CD4-positive, alpha-beta memory T cell (primary cell): ENCODE measurements at regions not wholly inside any gene's neighbourhood (a gene's known extent, or its start where the extent isn't known, plus 50 kb on each side); places are given as distances from the start of the nearest gene placed in this dataset.

Experiments
- CTCF ChIA-PET: fragments of 350-600 bp; sonication (Branson Sonifier 250); formaldehyde crosslinking; loops from one replicate; lab custom pipeline; 2021; ENCODE audit warnings: inconsistent platforms; ENCODE audit not compliant: partially characterized antibody; lab: Charles Lee
- POLR2A ChIA-PET: fragments of 350-600 bp; sonication (Branson Sonifier 250); formaldehyde crosslinking; loops from one replicate; lab custom pipeline; 2021; ENCODE audit not compliant: partially characterized antibody; lab: Charles Lee
- DNase-seq, 5 donors: peaks; one replicate each; pipeline versions ENCODE4 v3.0.0 to v3.0.0-alpha.2; 2020 to 2022; ENCODE audit warnings: mixed read lengths in 1 of 5
- H3K27ac ChIP-seq: one replicate; pipeline ENCODE4 v1.7.0; 2013; ENCODE audit warnings: low read depth, low read length
- H3K27me3 ChIP-seq: 2 replicates; pipeline ENCODE4 v1.7.0; 2013; ENCODE audit warnings: mild to moderate bottlenecking, low read length, moderate library complexity; ENCODE audit not compliant: insufficient read depth
- H3K36me3 ChIP-seq: 2 replicates; pipeline ENCODE4 v1.7.0; 2013; ENCODE audit warnings: mild to moderate bottlenecking, low read length, moderate library complexity; ENCODE audit not compliant: insufficient read depth
- H3K4me1 ChIP-seq: 2 replicates; pipeline ENCODE4 v1.7.0; 2013; ENCODE audit warnings: mild to moderate bottlenecking, low read length, moderate library complexity; ENCODE audit not compliant: insufficient read depth
- H3K4me3 ChIP-seq, 2 donors: one replicate each; pipeline ENCODE4 v1.7.0; 2013; ENCODE audit warnings: low read length in 2 of 2, mild to moderate bottlenecking in 1 of 2
- H3K9me3 ChIP-seq, 2 donors: one replicate each; pipeline ENCODE4 v1.7.0; 2013; ENCODE audit warnings: low read length in 2 of 2, control low read depth in 1 of 2; ENCODE audit not compliant: control insufficient read depth in 1 of 2
- H3K27ac Mint-ChIP-seq, 7 donors: one replicate each; pipeline ENCODE4 v1.8.0; 2020 to 2021; ENCODE audit warnings: mixed read lengths in 7 of 7, mild to moderate bottlenecking in 6 of 7, inconsistent platforms in 3 of 7, moderate library complexity in 3 of 7
- H3K27me3 Mint-ChIP-seq, 2 donors: one replicate each; pipeline ENCODE4 v1.8.0; 2020 to 2021; ENCODE audit warnings: mixed read lengths in 2 of 2
- H3K36me3 Mint-ChIP-seq, 2 donors: one replicate each; pipeline ENCODE4 v1.8.0; 2020 to 2021; ENCODE audit warnings: mixed read lengths in 2 of 2, inconsistent platforms in 1 of 2, mild to moderate bottlenecking in 1 of 2
- H3K4me1 Mint-ChIP-seq, 4 donors: one replicate each; pipeline ENCODE4 v1.8.0; 2020 to 2021; ENCODE audit warnings: mixed read lengths in 4 of 4, mild to moderate bottlenecking in 1 of 4
- H3K4me3 Mint-ChIP-seq, 8 donors: one replicate each; pipeline ENCODE4 v1.8.0; 2020 to 2021; ENCODE audit warnings: mixed read lengths in 8 of 8, mild to moderate bottlenecking in 7 of 8, moderate library complexity in 6 of 8, inconsistent platforms in 3 of 8
- H3K9me3 Mint-ChIP-seq, 8 donors: one replicate each; pipeline ENCODE4 v1.8.0; 2020 to 2021; ENCODE audit warnings: mixed read lengths in 8 of 8, mild to moderate bottlenecking in 5 of 8, inconsistent platforms in 3 of 8, moderate library complexity in 1 of 8
- intact Hi-C: fragments of 100-400 bp; cut with micrococcal nuclease; formaldehyde crosslinking; loops from one replicate; pipeline ENCODE4 v1.15.1; 2023

DNA sequence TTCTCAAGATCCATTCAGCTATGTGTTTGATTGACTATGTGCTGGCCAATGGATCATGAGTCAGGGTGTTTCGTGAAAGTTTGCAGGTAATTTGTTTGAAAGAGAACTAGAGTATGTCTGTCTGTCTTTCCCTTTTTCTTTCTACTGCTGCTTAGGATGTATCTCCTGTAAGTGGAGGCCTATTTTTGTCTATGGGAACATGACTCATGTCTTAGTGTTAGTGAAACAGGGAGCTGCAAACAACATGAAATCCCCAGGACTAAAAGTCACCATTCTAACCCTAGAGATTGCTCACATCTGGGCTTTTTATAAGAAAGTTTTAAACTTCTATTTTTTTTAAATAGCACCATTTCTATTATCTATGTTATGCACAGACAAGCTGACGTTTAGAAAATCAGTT is 333.0 kb downstream of the CCER1 start:
- Histone ChIP-seq H3K27ac (no peak overlapping the region), H3K4me3 (no peak overlapping the region), H3K4me1 (no peaks in the 10 kb centered on the region), H3K9me3 (no peaks in the 10 kb centered on the region), H3K27me3 (no peaks in the 10 kb centered on the region), H3K36me3 (no peaks in the 10 kb centered on the region)
- H3K9me3 Mint-ChIP-seq, result no peaks in the 10 kb centered on the region
- intact Hi-C loops, result no loop called here
- no peak overlapping the region for H3K27ac Mint-ChIP-seq
- DNase-seq, result no peak
- ChIA-PET CTCF (no interaction called here), POLR2A (no interaction called here)
- no peaks in the 10 kb centered on the region for H3K36me3 Mint-ChIP-seq
- no peak overlapping the region for H3K4me3 Mint-ChIP-seq
- no peaks in the 10 kb centered on the region for H3K4me1 Mint-ChIP-seq
- H3K27me3 Mint-ChIP-seq, result no peaks in the 10 kb centered on the region

DNA sequence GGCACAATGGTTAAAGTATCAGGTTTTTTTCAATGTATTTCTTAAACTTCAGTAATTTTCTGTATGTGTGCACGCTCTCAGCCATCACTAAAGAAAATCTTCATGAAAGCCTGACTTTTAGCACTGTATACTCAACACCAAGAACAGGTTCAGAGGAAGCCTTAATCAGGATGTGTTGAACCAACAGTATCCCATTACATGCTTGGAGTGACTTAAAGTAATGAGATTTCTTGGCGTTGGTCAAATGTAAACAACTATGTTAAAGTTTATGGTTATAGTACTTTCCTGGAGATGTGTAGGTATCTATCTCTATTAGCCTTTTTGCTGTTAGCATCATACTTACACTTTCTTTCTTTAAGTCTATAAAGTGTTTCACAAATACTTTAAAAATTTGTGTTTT is 335.0 kb downstream of the CCER1 start:
- Histone ChIP-seq H3K4me1 (no peaks in the 10 kb centered on the region), H3K27ac (no peak overlapping the region), H3K27me3 (no peaks in the 10 kb centered on the region), H3K9me3 (no peaks in the 10 kb centered on the region), H3K36me3 (no peaks in the 10 kb centered on the region), H3K4me3 (no peak overlapping the region)
- POLR2A ChIA-PET, result no interaction called here
- Mint-ChIP-seq H3K36me3 (no peaks in the 10 kb centered on the region), H3K4me3 (no peak overlapping the region), H3K4me1 (no peaks in the 10 kb centered on the region), H3K9me3 (no peaks in the 10 kb centered on the region), H3K27me3 (no peaks in the 10 kb centered on the region), H3K27ac (no peak overlapping the region)
- CTCF ChIA-PET, result no interaction called here
- DNase-seq, result no peak
- intact Hi-C loops, result no loop called here

DNA sequence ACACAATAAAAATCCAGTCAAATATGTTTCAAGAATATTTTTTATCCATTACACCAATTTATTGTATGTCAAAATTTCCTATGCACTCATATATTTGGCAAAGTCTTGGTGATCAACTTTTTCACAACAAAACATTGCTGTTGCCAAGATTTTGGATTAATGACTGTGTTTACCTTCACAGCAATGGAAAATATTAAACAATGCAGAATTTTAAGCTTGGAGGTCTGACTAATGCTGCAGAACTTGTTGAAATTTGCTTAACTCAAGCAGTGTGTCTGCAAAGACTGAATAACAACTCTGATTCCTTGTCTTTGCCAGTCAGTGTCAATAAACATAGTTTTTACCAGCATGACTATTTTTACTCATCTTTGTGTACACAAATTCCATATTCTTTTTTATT is 336.4 kb downstream of the CCER1 start:
- no peak overlapping the region for H3K4me3 ChIP-seq

GRCh38 chr12:90611891-90612290 is 343.1 kb downstream of the CCER1 start:
- no peak overlapping the region for H3K4me3 Mint-ChIP-seq
- CTCF ChIA-PET, result no interaction called here
- peaks cover 0 to 3% (median 0%) of the 10 kb centered on the region in 8 donors for H3K9me3 Mint-ChIP-seq
- DNase-seq, result no peak
- no peak overlapping the region for H3K4me3 ChIP-seq
- POLR2A ChIA-PET, result no interaction called here
- no peak overlapping the region for H3K27ac ChIP-seq
- no peaks in the 10 kb centered on the region for H3K27me3 ChIP-seq
- H3K36me3 Mint-ChIP-seq, result no peaks in the 10 kb centered on the region
- no peaks in the 10 kb centered on the region for H3K9me3 ChIP-seq
- no peaks in the 10 kb centered on the region for H3K27me3 Mint-ChIP-seq
- intact Hi-C loops, result no loop called here
- no peak overlapping the region for H3K27ac Mint-ChIP-seq
- H3K4me1 ChIP-seq, result no peaks in the 10 kb centered on the region
- H3K4me1 Mint-ChIP-seq, result no peaks in the 10 kb centered on the region
- H3K36me3 ChIP-seq, result no peaks in the 10 kb centered on the region

More for the DNA sequence above, 336.4 kb downstream of the CCER1 start:
- H3K27me3 Mint-ChIP-seq, result no peaks in the 10 kb centered on the region
- Histone ChIP-seq H3K4me1 (no peaks in the 10 kb centered on the region), H3K27me3 (no peaks in the 10 kb centered on the region), H3K9me3 (no peaks in the 10 kb centered on the region), H3K27ac (no peak overlapping the region), H3K36me3 (no peaks in the 10 kb centered on the region)
- intact Hi-C loops, result no loop called here
- H3K9me3 Mint-ChIP-seq, result no peaks in the 10 kb centered on the region
- ChIA-PET CTCF (no interaction called here), POLR2A (no interaction called here)
- no peak for DNase-seq
- no peak overlapping the region for H3K27ac Mint-ChIP-seq
- H3K36me3 Mint-ChIP-seq, result no peaks in the 10 kb centered on the region
- no peaks in the 10 kb centered on the region for H3K4me1 Mint-ChIP-seq
- no peak overlapping the region for H3K4me3 Mint-ChIP-seq

- Mint-ChIP-seq H3K4me3 (no peak overlapping the region), H3K4me1 (no peaks in the 10 kb centered on the region), H3K27me3 (no peaks in the 10 kb centered on the region), H3K9me3 (peaks cover 0 to 3% (median 0%) of the 10 kb centered on the region in 8 donors), H3K36me3 (no peaks in the 10 kb centered on the region), H3K27ac (no peak overlapping the region)
- CTCF ChIA-PET, result no interaction called here
- intact Hi-C loops, result no loop called here
- POLR2A ChIA-PET, result no interaction called here
- no peaks in the 10 kb centered on the region for H3K4me1 ChIP-seq
- H3K36me3 ChIP-seq, result no peaks in the 10 kb centered on the region
- no peaks in the 10 kb centered on the region for H3K27me3 ChIP-seq
- no peaks in the 10 kb centered on the region for H3K9me3 ChIP-seq
- DNase-seq, result no peak
- H3K4me3 ChIP-seq, result no peak overlapping the region
- H3K27ac ChIP-seq, result no peak overlapping the region
Observed at GRCh38 chr12:90611048-90611447, 343.9 kb downstream of the CCER1 start.

- Histone ChIP-seq H3K4me3 (no peak overlapping the region), H3K27ac (no peak overlapping the region), H3K4me1 (no peaks in the 10 kb centered on the region), H3K27me3 (no peaks in the 10 kb centered on the region), H3K36me3 (no peaks in the 10 kb centered on the region), H3K9me3 (no peaks in the 10 kb centered on the region)
- no peak overlapping the region for H3K4me3 Mint-ChIP-seq
- no peaks in the 10 kb centered on the region for H3K36me3 Mint-ChIP-seq
- ChIA-PET POLR2A (no interaction called here), CTCF (interaction anchor here (1.2 kb wide), 1 partner anchor 10 kb away, joined by 3 read pairs; no protein-coding TSS in a partner anchor)
- H3K27ac Mint-ChIP-seq, result no peak overlapping the region
- no peaks in the 10 kb centered on the region for H3K9me3 Mint-ChIP-seq
- intact Hi-C loops, result no loop called here
- H3K27me3 Mint-ChIP-seq, result no peaks in the 10 kb centered on the region
- H3K4me1 Mint-ChIP-seq, result no peaks in the 10 kb centered on the region
- DNase-seq, result no peak
Observed at GRCh38 chr12:90593596-90594295, 361.2 kb downstream of the CCER1 start.

DNA sequence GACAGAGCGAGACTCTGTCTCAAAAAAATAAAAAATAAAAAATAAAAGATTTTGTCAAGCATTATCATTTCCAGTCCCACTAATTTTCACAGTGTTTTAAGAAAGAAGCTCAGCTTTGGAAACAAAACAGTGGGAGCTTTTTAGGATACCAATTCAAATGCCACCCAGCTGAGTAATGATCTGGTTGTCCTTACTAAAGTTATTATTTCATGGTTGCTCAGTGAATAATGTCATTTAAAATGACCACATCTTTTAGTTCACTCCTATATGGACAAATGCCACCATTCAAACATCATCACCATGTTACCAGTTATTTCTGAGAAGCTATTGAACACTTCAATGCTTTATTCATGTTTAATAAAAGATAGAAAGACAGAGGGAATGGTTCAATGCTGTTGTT is 365.0 kb downstream of the CCER1 start:
- ChIA-PET CTCF (no interaction called here), POLR2A (no interaction called here)
- Mint-ChIP-seq H3K9me3 (peaks cover 0 to 4% (median 0%) of the 10 kb centered on the region in 8 donors), H3K4me1 (no peaks in the 10 kb centered on the region), H3K27ac (no peak overlapping the region), H3K27me3 (no peaks in the 10 kb centered on the region), H3K4me3 (no peak overlapping the region), H3K36me3 (no peaks in the 10 kb centered on the region)
- no peaks in the 10 kb centered on the region for H3K4me1 ChIP-seq
- no peak overlapping the region for H3K4me3 ChIP-seq
- no peaks in the 10 kb centered on the region for H3K36me3 ChIP-seq
- H3K9me3 ChIP-seq, result no peaks in the 10 kb centered on the region
- intact Hi-C loops, result no loop called here
- no peak for DNase-seq
- no peak overlapping the region for H3K27ac ChIP-seq
- H3K27me3 ChIP-seq, result no peaks in the 10 kb centered on the region
